GM23338 (cell line): ENCODE measurements at regions not wholly inside any gene's neighbourhood (a gene's known extent, or its start where the extent isn't known, plus 50 kb on each side); places are given as distances from the start of the nearest gene placed in this dataset.
A peak's percentile ranks its signal among the peaks of the same experiment; 100 is the strongest.

ENCODE experiments used
- ATAC-seq: fragments of 200-7000 bp; cut with Tn5 transposase; 3 replicates; pipeline ENCODE4 v1.9.1; 2020
- DNase-seq: peaks from one replicate; pipeline ENCODE4 v3.0.0-alpha.2; 2015; ENCODE audit warnings: low spot score
- H2AFZ ChIP-seq: fragments of 200-600 bp; sonication (generic); 2 replicates; pipeline ENCODE4 v1.8.0; 2016; ENCODE audit warnings: antibody characterized with exemption, mild to moderate bottlenecking, moderate library complexity
- H3F3A ChIP-seq: fragments of 200-600 bp; sonication (generic); replicated peaks from 2 replicates; pipeline ENCODE4 v1.8.0; 2017; ENCODE audit warnings: antibody characterized with exemption, mixed run types, low read depth
- H3K27ac ChIP-seq: fragments of 200-600 bp; sonication (generic); 2 replicates; pipeline ENCODE4 v1.6.1; 2016; ENCODE audit warnings: low read depth
- H3K27me3 ChIP-seq: fragments of 200-600 bp; sonication (generic); 2 replicates; pipeline ENCODE4 v1.8.0; 2016; ENCODE audit warnings: mild to moderate bottlenecking, mixed run types, moderate library complexity; ENCODE audit not compliant: insufficient read depth
- H3K36me3 ChIP-seq: fragments of 200-600 bp; sonication (generic); 2 replicates; pipeline ENCODE4 v1.8.0; 2016; ENCODE audit warnings: mild to moderate bottlenecking; ENCODE audit not compliant: insufficient read depth
- H3K4me1 ChIP-seq: fragments of 200-600 bp; sonication (generic); 2 replicates; pipeline ENCODE4 v1.8.0; 2016; ENCODE audit warnings: mild to moderate bottlenecking, moderate library complexity; ENCODE audit not compliant: insufficient read depth
- H3K4me2 ChIP-seq: fragments of 200-600 bp; sonication (generic); 2 replicates; pipeline ENCODE4 v1.7.1; 2017; ENCODE audit warnings: mixed run types
- H3K4me3 ChIP-seq: fragments of 200-600 bp; sonication (generic); 2 replicates; pipeline ENCODE4 v1.6.1; 2016; ENCODE audit warnings: mixed run types
- H3K79me2 ChIP-seq: fragments of 200-600 bp; sonication (generic); replicated peaks from 2 replicates; pipeline ENCODE4 v1.8.0; 2017; ENCODE audit warnings: mild to moderate bottlenecking; ENCODE audit not compliant: insufficient read depth
- H3K9me2 ChIP-seq: fragments of 200-600 bp; sonication (generic); 2 replicates; pipeline ENCODE4 v1.8.0; 2017; ENCODE audit not compliant: insufficient read depth
- H4K20me1 ChIP-seq: fragments of 200-600 bp; sonication (generic); replicated peaks from 2 replicates; pipeline ENCODE4 v1.8.0; 2017; ENCODE audit warnings: mild to moderate bottlenecking; ENCODE audit not compliant: insufficient read depth
- H3K27ac Mint-ChIP-seq: 2 replicates; pipeline ENCODE4 v1.8.0; 2020; ENCODE audit warnings: inconsistent platforms, mild to moderate bottlenecking, moderate library complexity, mixed read lengths
- H3K27me3 Mint-ChIP-seq: 3 replicates; pipeline ENCODE4 v1.8.0; 2022; ENCODE audit warnings: low read depth, mild to moderate bottlenecking, moderate library complexity, mixed read lengths, inconsistent platforms; ENCODE audit not compliant: insufficient read depth, poor library complexity
- H3K36me3 Mint-ChIP-seq: 3 replicates; pipeline ENCODE4 v1.8.0; 2021; ENCODE audit warnings: low read depth, mild to moderate bottlenecking, inconsistent platforms, moderate library complexity, mixed read lengths
- H3K4me1 Mint-ChIP-seq: 3 replicates; pipeline ENCODE4 v1.8.0; 2020; ENCODE audit warnings: mild to moderate bottlenecking, inconsistent platforms, mixed read lengths
- H3K4me3 Mint-ChIP-seq: 3 replicates; pipeline ENCODE4 v1.8.0; 2021; ENCODE audit warnings: moderate library complexity, mild to moderate bottlenecking, inconsistent platforms, mixed read lengths
- H3K9me3 Mint-ChIP-seq: 3 replicates; pipeline ENCODE4 v1.8.0; 2020; ENCODE audit warnings: moderate library complexity, mild to moderate bottlenecking, inconsistent platforms, mixed read lengths
- CREB1 ChIP-seq: fragments of 250-450 bp; sonication (Bioruptor Pico); IDR thresholded peaks from 2 replicates; pipeline ENCODE4 v1.5.0; 2020; ENCODE audit warnings: low read depth, mild to moderate bottlenecking, moderate library complexity
- NANOG ChIP-seq: IDR thresholded peaks from 2 replicates; pipeline ENCODE4 v1.6.1; 2016; ENCODE audit warnings: antibody characterized with exemption, borderline replicate concordance
- POLR2AphosphoS5 ChIP-seq: IDR thresholded peaks from 2 replicates; pipeline ENCODE4 v1.6.1; 2016; ENCODE audit warnings: antibody characterized with exemption, low read depth
- STAT1 ChIP-seq: IDR thresholded peaks from one replicate; pipeline ENCODE4 v1.6.1; 2016; ENCODE audit warnings: antibody characterized with exemption; ENCODE audit not compliant: unreplicated experiment
- ZNF331 ChIP-seq: fragments of 250-450 bp; sonication (Bioruptor Pico); IDR thresholded peaks from 2 replicates; pipeline ENCODE4 v1.5.0; 2020; ENCODE audit warnings: low read depth, mild to moderate bottlenecking, moderate library complexity
- ZNF462 ChIP-seq: fragments of 250-450 bp; sonication (Bioruptor Pico); IDR thresholded peaks from 2 replicates; pipeline ENCODE4 v1.5.0; 2020; ENCODE audit warnings: mild to moderate bottlenecking, moderate library complexity
- TF ChIP-seq, protein P1 (sequence below), 2 experiments: fragments of 200-600 bp in 1 of 2; sonication (generic) in 1 of 2; conservative IDR thresholded peaks; 2 replicates each; pipeline versions ENCODE4 v1.5.1 to v1.6.1; 2016 to 2017; ENCODE audit warnings: antibody characterized with exemption in 2 of 2, low read depth in 2 of 2, mild to moderate bottlenecking in 2 of 2, moderate library complexity in 1 of 2

DNA sequence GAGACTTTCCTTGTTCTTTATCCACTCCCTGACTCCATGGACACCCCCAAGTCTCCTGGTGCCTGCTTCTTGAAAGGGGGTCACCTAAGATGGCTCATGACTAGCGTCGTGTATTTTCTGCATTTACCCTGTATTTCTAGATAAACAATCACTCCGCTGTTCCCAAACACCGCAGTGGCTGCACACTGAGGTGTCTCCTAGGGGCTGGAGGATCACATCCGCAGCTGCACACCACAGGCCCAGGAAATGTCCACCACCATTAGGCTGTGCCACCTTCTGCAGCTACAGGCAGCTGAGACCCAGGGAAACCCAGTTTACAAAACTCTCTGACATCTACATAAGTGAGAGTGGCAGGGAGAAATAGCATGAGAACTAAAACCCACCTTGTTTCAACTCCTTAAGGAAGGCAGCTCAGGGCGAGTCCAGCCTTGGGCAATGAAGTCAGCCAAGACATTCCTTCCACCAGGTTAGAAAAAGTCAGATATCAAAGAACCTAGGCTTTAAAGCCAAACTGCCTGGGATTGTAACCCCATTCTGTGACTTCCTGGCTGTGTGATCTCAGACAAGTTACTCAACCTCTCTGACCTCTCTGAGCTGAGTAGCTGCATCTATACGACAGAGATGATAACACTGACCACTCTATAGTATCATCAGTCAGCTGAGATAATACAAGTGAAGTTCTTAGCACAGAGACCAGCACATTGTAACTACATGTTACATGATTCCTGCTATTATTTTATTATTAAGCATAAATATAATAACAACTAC, 102.2 kb downstream of the SNX5 start:
- Histone ChIP-seq H3K36me3 (no peaks in the 10 kb centered on the region), H3K4me1 (peaks cover 40% of the 10 kb centered on the region), H2AFZ (no peak overlapping the region), H3K4me3 (no peak overlapping the region), H3K27ac (no peak overlapping the region), H4K20me1 (no peaks in the 10 kb centered on the region), H3K9me2 (no peaks in the 10 kb centered on the region), H3K27me3 (no peaks in the 10 kb centered on the region), H3F3A (no peaks in the 10 kb centered on the region; the same call in 1 of the 2 replicates), H3K4me2 (no peak overlapping the region), H3K79me2 (no peaks in the 10 kb centered on the region)
- 0 out of 2 replicates have a peak overlapping the region, but pooled peaks have one; percentile 13 for H3K27ac Mint-ChIP-seq
- DNase-seq: no peak
- H3K9me3 Mint-ChIP-seq: no peaks in the 10 kb centered on the region
- no peaks in the 10 kb centered on the region; the same call in 2 of the 3 replicates for H3K36me3 Mint-ChIP-seq
- peaks cover 41% of the 10 kb centered on the region for H3K4me1 Mint-ChIP-seq
- ATAC-seq: no peak
- peaks cover 10% of the 10 kb centered on the region for H3K27me3 Mint-ChIP-seq
- TF ChIP-seq ZNF331 (CRISPR knock-in tag) (no peak), ZNF462 (no peak), POLR2AphosphoS5 (no peak), CREB1 (CRISPR knock-in tag) (no peak), STAT1 (no peak), NANOG (no peak)
- TF ChIP-seq, protein P1, sequence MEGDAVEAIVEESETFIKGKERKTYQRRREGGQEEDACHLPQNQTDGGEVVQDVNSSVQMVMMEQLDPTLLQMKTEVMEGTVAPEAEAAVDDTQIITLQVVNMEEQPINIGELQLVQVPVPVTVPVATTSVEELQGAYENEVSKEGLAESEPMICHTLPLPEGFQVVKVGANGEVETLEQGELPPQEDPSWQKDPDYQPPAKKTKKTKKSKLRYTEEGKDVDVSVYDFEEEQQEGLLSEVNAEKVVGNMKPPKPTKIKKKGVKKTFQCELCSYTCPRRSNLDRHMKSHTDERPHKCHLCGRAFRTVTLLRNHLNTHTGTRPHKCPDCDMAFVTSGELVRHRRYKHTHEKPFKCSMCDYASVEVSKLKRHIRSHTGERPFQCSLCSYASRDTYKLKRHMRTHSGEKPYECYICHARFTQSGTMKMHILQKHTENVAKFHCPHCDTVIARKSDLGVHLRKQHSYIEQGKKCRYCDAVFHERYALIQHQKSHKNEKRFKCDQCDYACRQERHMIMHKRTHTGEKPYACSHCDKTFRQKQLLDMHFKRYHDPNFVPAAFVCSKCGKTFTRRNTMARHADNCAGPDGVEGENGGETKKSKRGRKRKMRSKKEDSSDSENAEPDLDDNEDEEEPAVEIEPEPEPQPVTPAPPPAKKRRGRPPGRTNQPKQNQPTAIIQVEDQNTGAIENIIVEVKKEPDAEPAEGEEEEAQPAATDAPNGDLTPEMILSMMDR (conservative IDR thresholded peaks at IDR 0.05; ENCODE audit: low read depth in 2 of 2): no peak
- no peak overlapping the region for H3K4me3 Mint-ChIP-seq
